ENCODE measurements at regions not wholly inside any gene's neighbourhood (a gene's known extent, or its start where the extent isn't known, plus 50 kb on each side); places are given as distances from the start of the nearest gene placed in this dataset.

GRCh38 chr1:88013485-88013884 is 670.6 kb upstream of the PKN2 start:
- Mint-ChIP-seq H3K4me3 (no peak overlapping the region), H3K27me3 (ENCODE audit: insufficient read depth) (no peaks in the 10 kb centered on the region), H3K27ac (no peak overlapping the region), H3K4me1 (no peaks in the 10 kb centered on the region), H3K36me3 (ENCODE audit: low read depth) (no peaks in the 10 kb centered on the region), H3K9me3 (no peaks in the 10 kb centered on the region)
- no peak overlapping the region for H3K9ac ChIP-seq (ENCODE audit: extremely low read depth, low read length, poor library complexity, severe bottlenecking)
- no peak for TF ChIP-seq CTCF (conservative IDR thresholded peaks at IDR 0.05)
- H3K36me3 ChIP-seq (ENCODE audit: control insufficient read depth, insufficient read depth, low read length), result no peaks in the 10 kb centered on the region
- no peaks in the 10 kb centered on the region for H3K9me3 ChIP-seq (ENCODE audit: control insufficient read depth, low read length)
- H3K4me1 ChIP-seq (ENCODE audit: control insufficient read depth, insufficient read depth, low read length), result no peaks in the 10 kb centered on the region
- no peak overlapping the region for H3K27ac ChIP-seq (ENCODE audit: low read depth, low read length)
- H3K4me3 ChIP-seq (ENCODE audit: low read length), result no peak overlapping the region
- H3K27me3 ChIP-seq (ENCODE audit: control insufficient read depth, insufficient read depth, low read length, poor library complexity, severe bottlenecking), result no peaks in the 10 kb centered on the region
- no peak for DNase-seq

- H3K9me3 ChIP-seq (ENCODE audit: control insufficient read depth, low read length), result no peaks in the 10 kb centered on the region
- H3K4me3 Mint-ChIP-seq, result no peak overlapping the region
- no peaks in the 10 kb centered on the region for H3K4me1 Mint-ChIP-seq
- no peaks in the 10 kb centered on the region for H3K36me3 Mint-ChIP-seq (ENCODE audit: low read depth)
- H3K27ac ChIP-seq (ENCODE audit: low read depth, low read length), result no peak overlapping the region
- H3K27ac Mint-ChIP-seq, result no peak overlapping the region
- DNase-seq, result no peak
- no peaks in the 10 kb centered on the region for H3K27me3 ChIP-seq (ENCODE audit: control insufficient read depth, insufficient read depth, low read length, poor library complexity, severe bottlenecking)
- no peak for TF ChIP-seq CTCF (conservative IDR thresholded peaks at IDR 0.05)
- 88% methylated on average over 2 to 3 of the region's 3 CpGs for WGBS, 2 experiments (ENCODE audit: insufficient coverage in 1 of 2, insufficient read length in 1 of 2)
- no peak overlapping the region for H3K9ac ChIP-seq (ENCODE audit: extremely low read depth, low read length, poor library complexity, severe bottlenecking)
- H3K9me3 Mint-ChIP-seq, result no peaks in the 10 kb centered on the region
- no peaks in the 10 kb centered on the region for H3K27me3 Mint-ChIP-seq (ENCODE audit: insufficient read depth)
- H3K4me1 ChIP-seq (ENCODE audit: control insufficient read depth, insufficient read depth, low read length), result no peaks in the 10 kb centered on the region
- no peak overlapping the region for H3K4me3 ChIP-seq (ENCODE audit: low read length)
- H3K36me3 ChIP-seq (ENCODE audit: control insufficient read depth, insufficient read depth, low read length), result no peaks in the 10 kb centered on the region
Observed at GRCh38 chr1:88014131-88014530, 669.9 kb upstream of the PKN2 start.

GRCh38 chr1:88016947-88017346 is 667.1 kb upstream of the PKN2 start:
- H3K4me3 Mint-ChIP-seq, result no peak overlapping the region
- 83 to 100% methylated on average over 3 of the region's 3 CpGs for WGBS, 2 experiments (ENCODE audit: insufficient coverage in 1 of 2, insufficient read length in 1 of 2)
- H3K27me3 Mint-ChIP-seq (ENCODE audit: insufficient read depth), result no peaks in the 10 kb centered on the region
- Histone ChIP-seq H3K36me3 (ENCODE audit: control insufficient read depth, insufficient read depth, low read length) (no peaks in the 10 kb centered on the region), H3K4me3 (ENCODE audit: low read length) (no peak overlapping the region), H3K9ac (ENCODE audit: extremely low read depth, low read length, poor library complexity, severe bottlenecking) (no peak overlapping the region), H3K9me3 (ENCODE audit: control insufficient read depth, low read length) (no peaks in the 10 kb centered on the region), H3K27ac (ENCODE audit: low read depth, low read length) (no peak overlapping the region), H3K4me1 (ENCODE audit: control insufficient read depth, insufficient read depth, low read length) (no peaks in the 10 kb centered on the region), H3K27me3 (ENCODE audit: control insufficient read depth, insufficient read depth, low read length, poor library complexity, severe bottlenecking) (no peaks in the 10 kb centered on the region)
- H3K36me3 Mint-ChIP-seq (ENCODE audit: low read depth), result no peaks in the 10 kb centered on the region
- no peak for TF ChIP-seq CTCF (conservative IDR thresholded peaks at IDR 0.05)
- H3K4me1 Mint-ChIP-seq, result no peaks in the 10 kb centered on the region
- H3K9me3 Mint-ChIP-seq, result no peaks in the 10 kb centered on the region
- DNase-seq, result no peak
- H3K27ac Mint-ChIP-seq, result no peak overlapping the region
